Neural cell (in vitro differentiated cells): ENCODE measurements at regions not wholly inside any gene's neighbourhood (a gene's known extent, or its start where the extent isn't known, plus 50 kb on each side); places are given as distances from the start of the nearest gene placed in this dataset.
"Not testable (repeated sequence)": the region's sequence is repeated elsewhere in the genome, so short reads cannot be mapped to it uniquely, and the experiment has no call there.

Experiments
- H2AFZ ChIP-seq: fragments of 200-600, 300-800 bp; sonication (generic), shearing (Covaris generic); 2 replicates; pipeline ENCODE4 v1.6.0; 2014; ENCODE audit warnings: low read depth, mild to moderate bottlenecking, antibody characterized with exemption, low read length, moderate library complexity
- H3F3A ChIP-seq: fragments of 200-600 bp; shearing (Covaris generic); 2 replicates; pipeline ENCODE4 v1.6.1; 2016; ENCODE audit warnings: mild to moderate bottlenecking, moderate library complexity, mixed read lengths, antibody characterized with exemption, low read length; ENCODE audit not compliant: insufficient read depth, poor library complexity, severe bottlenecking
- H3K27ac ChIP-seq: fragments of 200-600, 300-800 bp; sonication (generic), shearing (Covaris generic); 2 replicates; pipeline ENCODE4 v1.5.1; 2014; ENCODE audit warnings: mild to moderate bottlenecking, low read length, moderate library complexity
- H3K27me3 ChIP-seq: fragments of 300-800, 200-600 bp; sonication (generic), shearing (Covaris generic); 2 replicates; pipeline ENCODE4 v1.6.0; 2014; ENCODE audit warnings: mild to moderate bottlenecking, low read depth, low read length, moderate library complexity; ENCODE audit not compliant: insufficient read depth
- H3K36me3 ChIP-seq: fragments of 300-800, 200-600 bp; sonication (generic), shearing (Covaris generic); 2 replicates; pipeline ENCODE4 v1.5.1; 2014; ENCODE audit warnings: mild to moderate bottlenecking, antibody characterized with exemption, low read length, moderate library complexity; ENCODE audit not compliant: insufficient read depth
- H3K4me2 ChIP-seq: fragments of 300-800, 200-600 bp; sonication (generic), shearing (Covaris generic); 2 replicates; pipeline ENCODE4 v1.6.0; 2014; ENCODE audit warnings: mild to moderate bottlenecking, low read length
- H3K4me3 ChIP-seq: fragments of 300-800, 200-600 bp; sonication (generic), shearing (Covaris generic); 2 replicates; pipeline ENCODE4 v1.5.1; 2014; ENCODE audit warnings: mild to moderate bottlenecking, low read length, moderate library complexity
- H3K79me2 ChIP-seq: fragments of 200-600 bp; shearing (Covaris generic); replicated peaks from 2 replicates; pipeline ENCODE4 v1.6.0; 2014; ENCODE audit warnings: mild to moderate bottlenecking, low read length, moderate library complexity; ENCODE audit not compliant: insufficient read depth
- H3K9ac ChIP-seq: fragments of 300-800, 200-600 bp; sonication (generic), shearing (Covaris generic); 2 replicates; pipeline ENCODE4 v1.6.1; 2016; ENCODE audit warnings: mild to moderate bottlenecking, low read length, mixed read lengths
- H3K9me2 ChIP-seq: fragments of 200-600 bp; shearing (Covaris generic); 2 replicates; pipeline ENCODE4 v1.6.1; 2016; ENCODE audit warnings: mild to moderate bottlenecking, low read length, mixed read lengths; ENCODE audit not compliant: insufficient read depth
- H3K9me3 ChIP-seq: fragments of 200-600, 300-800 bp; sonication (generic), shearing (Covaris generic); 2 replicates; pipeline ENCODE4 v1.6.1; 2016; ENCODE audit warnings: mild to moderate bottlenecking, mixed run types, low read length, moderate library complexity, mixed read lengths
- H4K20me1 ChIP-seq: fragments of 200-600 bp; shearing (Covaris generic); 2 replicates; pipeline ENCODE4 v1.6.1; 2016; ENCODE audit warnings: mild to moderate bottlenecking, mixed run types; ENCODE audit not compliant: insufficient read depth
- CTCF ChIP-seq: fragments of 450-650 bp; IDR thresholded peaks from 2 replicates; pipeline ENCODE4 v1.5.1; 2014; ENCODE audit warnings: antibody characterized with exemption, mild to moderate bottlenecking, moderate library complexity; ENCODE audit not compliant: poor library complexity, severe bottlenecking
- EP300 ChIP-seq: fragments of 450-650 bp; conservative IDR thresholded peaks from 2 replicates; pipeline ENCODE4 v1.6.1; 2014; ENCODE audit warnings: antibody characterized with exemption, mild to moderate bottlenecking, moderate library complexity; ENCODE audit not compliant: poor library complexity, severe bottlenecking
- EZH2 ChIP-seq: fragments of 200-600, 300-800 bp; shearing (Covaris generic), sonication (generic); IDR thresholded peaks from 2 replicates; pipeline ENCODE4 v1.6.1; 2014; ENCODE audit warnings: antibody characterized with exemption, low read length, borderline replicate concordance, mild to moderate bottlenecking; ENCODE audit not compliant: insufficient read depth, poor library complexity, severe bottlenecking
- MXI1 ChIP-seq: fragments of 450-650 bp; conservative IDR thresholded peaks from 2 replicates; pipeline ENCODE4 v1.6.1; 2014; ENCODE audit warnings: antibody characterized with exemption, mild to moderate bottlenecking; ENCODE audit not compliant: poor library complexity, severe bottlenecking
- POLR2AphosphoS5 ChIP-seq: IDR thresholded peaks from 2 replicates; pipeline ENCODE4 v1.6.1; 2012
- RAD21 ChIP-seq: fragments of 450-650 bp; conservative IDR thresholded peaks from 2 replicates; pipeline ENCODE4 v1.6.1; 2014; ENCODE audit warnings: antibody characterized with exemption, mild to moderate bottlenecking, moderate library complexity
- REST ChIP-seq: IDR thresholded peaks from 2 replicates; pipeline ENCODE4 v1.6.1; 2012; ENCODE audit warnings: borderline replicate concordance
- SMC3 ChIP-seq: fragments of 450-650 bp; conservative IDR thresholded peaks from 2 replicates; pipeline ENCODE4 v1.6.1; 2014; ENCODE audit warnings: antibody characterized with exemption, mild to moderate bottlenecking, moderate library complexity; ENCODE audit not compliant: poor library complexity
- TAF1 ChIP-seq: IDR thresholded peaks from 2 replicates; pipeline ENCODE4 v1.6.1; 2012; ENCODE audit warnings: low read depth

- no peaks in the 10 kb centered on the region for H3F3A ChIP-seq
- no peak overlapping the region for H2AFZ ChIP-seq
- H3K9me2 ChIP-seq = no peaks in the 10 kb centered on the region
- TF ChIP-seq CTCF (no peak), EZH2 (no peak), TAF1 (no peak), REST (no peak), EP300 (no peak), MXI1 (no peak), SMC3 (no peak), POLR2AphosphoS5 (no peak), RAD21 (no peak)
- H3K79me2 ChIP-seq = no peaks in the 10 kb centered on the region
- no peak overlapping the region for H3K4me3 ChIP-seq
- no peaks in the 10 kb centered on the region for H3K36me3 ChIP-seq
- no peak overlapping the region for H3K27ac ChIP-seq
- H4K20me1 ChIP-seq = no peaks in the 10 kb centered on the region
- no peaks in the 10 kb centered on the region for H3K27me3 ChIP-seq
- no peaks in the 10 kb centered on the region for H3K9me3 ChIP-seq
- no peak overlapping the region for H3K9ac ChIP-seq
- H3K4me2 ChIP-seq = no peak overlapping the region
Observed at GRCh38 chr11:7186676-7187075, 65.0 kb upstream of the SYT9 start.

- not testable (repeated sequence) for H3K9me2 ChIP-seq, H3K27me3 ChIP-seq, H4K20me1 ChIP-seq, H3K4me3 ChIP-seq, H3K36me3 ChIP-seq, H3K9me3 ChIP-seq, H3K4me2 ChIP-seq, H3K9ac ChIP-seq, H3F3A ChIP-seq, H3K79me2 ChIP-seq, H3K27ac ChIP-seq, H2AFZ ChIP-seq
Observed at GRCh38 chr11:7192785-7193184, 58.9 kb upstream of the SYT9 start.
